ENCODE measurements at regions not wholly inside any gene's neighbourhood (a gene's known extent, or its start where the extent isn't known, plus 50 kb on each side); places are given as distances from the start of the nearest gene placed in this dataset.
"Not testable (repeated sequence)": the region's sequence is repeated elsewhere in the genome, so short reads cannot be mapped to it uniquely, and the experiment has no call there.

DNA sequence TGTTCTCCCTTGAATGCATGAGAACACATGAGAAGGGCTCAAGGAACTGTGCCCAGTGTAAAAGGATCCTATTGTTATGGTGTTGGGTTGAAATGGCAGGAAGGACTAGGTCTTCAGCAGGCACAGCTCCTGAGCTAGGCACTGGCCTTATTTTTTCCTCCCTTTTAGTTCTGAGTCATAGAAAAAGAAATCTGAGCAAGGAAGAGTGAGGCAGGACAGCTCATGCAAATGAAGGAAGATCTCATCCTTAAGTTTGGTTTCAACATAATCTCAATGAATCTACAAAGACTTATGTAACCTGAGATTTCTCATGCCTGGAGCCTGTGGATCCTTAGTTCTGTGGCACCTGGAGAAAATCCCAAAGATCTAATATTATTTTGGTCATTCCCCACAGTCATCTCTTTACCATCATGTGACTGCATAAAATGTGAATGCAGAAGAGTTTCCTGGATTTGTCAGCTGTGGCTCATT, 188.6 kb upstream of the TBL1XR1 start:
- Histone ChIP-seq H3K36me3 (ENCODE audit: insufficient read depth, low read length, poor library complexity, severe bottlenecking) (no peaks in the 10 kb centered on the region), H3K4me3 (ENCODE audit: low read depth, low read length, poor library complexity, severe bottlenecking) (no peak overlapping the region), H3K4me1 (ENCODE audit: insufficient read depth, low read length, poor library complexity, severe bottlenecking) (peaks cover 9% of the 10 kb centered on the region), H3K9me3 (ENCODE audit: low read depth, low read length, poor library complexity, severe bottlenecking) (peaks cover 3% of the 10 kb centered on the region), H3K27me3 (replicated peaks; ENCODE audit: insufficient read depth, low read depth, low read length, poor library complexity) (no peaks in the 10 kb centered on the region), H3K27ac (ENCODE audit: low read depth, low read length, poor library complexity, severe bottlenecking) (no peak overlapping the region)
- TF ChIP-seq, protein P1, sequence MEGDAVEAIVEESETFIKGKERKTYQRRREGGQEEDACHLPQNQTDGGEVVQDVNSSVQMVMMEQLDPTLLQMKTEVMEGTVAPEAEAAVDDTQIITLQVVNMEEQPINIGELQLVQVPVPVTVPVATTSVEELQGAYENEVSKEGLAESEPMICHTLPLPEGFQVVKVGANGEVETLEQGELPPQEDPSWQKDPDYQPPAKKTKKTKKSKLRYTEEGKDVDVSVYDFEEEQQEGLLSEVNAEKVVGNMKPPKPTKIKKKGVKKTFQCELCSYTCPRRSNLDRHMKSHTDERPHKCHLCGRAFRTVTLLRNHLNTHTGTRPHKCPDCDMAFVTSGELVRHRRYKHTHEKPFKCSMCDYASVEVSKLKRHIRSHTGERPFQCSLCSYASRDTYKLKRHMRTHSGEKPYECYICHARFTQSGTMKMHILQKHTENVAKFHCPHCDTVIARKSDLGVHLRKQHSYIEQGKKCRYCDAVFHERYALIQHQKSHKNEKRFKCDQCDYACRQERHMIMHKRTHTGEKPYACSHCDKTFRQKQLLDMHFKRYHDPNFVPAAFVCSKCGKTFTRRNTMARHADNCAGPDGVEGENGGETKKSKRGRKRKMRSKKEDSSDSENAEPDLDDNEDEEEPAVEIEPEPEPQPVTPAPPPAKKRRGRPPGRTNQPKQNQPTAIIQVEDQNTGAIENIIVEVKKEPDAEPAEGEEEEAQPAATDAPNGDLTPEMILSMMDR (conservative IDR thresholded peaks at IDR 0.05; ENCODE audit: low read depth, low read length): no peak
- no peak for TF ChIP-seq EZH2 (IDR thresholded peaks at IDR 0.05; ENCODE audit: borderline replicate concordance, low read depth, low read length, poor library complexity, severe bottlenecking)
- CTCF ChIA-PET: no interaction called here
- intact Hi-C loops (cut with micrococcal nuclease; ENCODE audit: unreplicated experiment): no loop called here
- POLR2A ChIA-PET (ENCODE audit: low non-redundant PET): no interaction called here
- DNase-seq (ENCODE audit: low spot score): peak; percentile 23
- no TSS peak for BruUV-seq (replicated peaks)

DNA sequence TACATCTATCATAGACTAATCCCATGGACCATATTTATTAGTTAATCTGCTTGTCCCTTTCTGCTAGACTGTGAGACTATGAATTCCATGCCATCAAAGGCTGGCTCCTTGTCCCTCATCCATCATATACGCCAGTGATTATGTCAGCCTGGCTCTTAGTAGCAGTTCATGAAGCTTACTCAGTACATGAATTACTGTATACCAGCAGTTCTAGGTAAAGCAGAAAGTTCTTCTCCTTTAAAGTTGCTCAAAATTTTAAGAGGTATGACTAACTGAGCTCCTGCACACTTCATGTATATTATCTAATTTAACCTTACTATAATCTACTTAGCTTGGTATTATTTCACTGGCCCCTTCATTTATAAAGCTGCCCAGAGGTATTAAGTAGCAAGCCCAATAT, 190.9 kb upstream of the TBL1XR1 start:
- ChIA-PET CTCF (no interaction called here), POLR2A (ENCODE audit: low non-redundant PET) (no interaction called here)
- Histone ChIP-seq H3K27ac (ENCODE audit: low read depth, low read length, poor library complexity, severe bottlenecking) (no peak overlapping the region), H3K9me3 (ENCODE audit: low read depth, low read length, poor library complexity, severe bottlenecking) (no peaks in the 10 kb centered on the region), H3K4me3 (ENCODE audit: low read depth, low read length, poor library complexity, severe bottlenecking) (no peak overlapping the region), H3K27me3 (replicated peaks; ENCODE audit: insufficient read depth, low read depth, low read length, poor library complexity) (no peaks in the 10 kb centered on the region), H3K36me3 (ENCODE audit: insufficient read depth, low read length, poor library complexity, severe bottlenecking) (no peaks in the 10 kb centered on the region), H3K4me1 (ENCODE audit: insufficient read depth, low read length, poor library complexity, severe bottlenecking) (peaks cover 9% of the 10 kb centered on the region)
- BruUV-seq (replicated peaks): no TSS peak
- TF ChIP-seq, protein P1 (conservative IDR thresholded peaks at IDR 0.05; ENCODE audit: low read depth, low read length): no peak
- no peak for TF ChIP-seq EZH2 (IDR thresholded peaks at IDR 0.05; ENCODE audit: borderline replicate concordance, low read depth, low read length, poor library complexity, severe bottlenecking)
- intact Hi-C loops (cut with micrococcal nuclease; ENCODE audit: unreplicated experiment): no loop called here
- DNase-seq (ENCODE audit: low spot score): no peak

- POLR2A ChIA-PET (ENCODE audit: low non-redundant PET); BruUV-seq (replicated peaks); intact Hi-C loops (cut with micrococcal nuclease; ENCODE audit: unreplicated experiment); H3K9me3 ChIP-seq (ENCODE audit: low read depth, low read length, poor library complexity, severe bottlenecking); H3K4me1 ChIP-seq (ENCODE audit: insufficient read depth, low read length, poor library complexity, severe bottlenecking); DNase-seq (ENCODE audit: low spot score); H3K27me3 ChIP-seq (replicated peaks; ENCODE audit: insufficient read depth, low read depth, low read length, poor library complexity); H3K4me3 ChIP-seq (ENCODE audit: low read depth, low read length, poor library complexity, severe bottlenecking); H3K27ac ChIP-seq (ENCODE audit: low read depth, low read length, poor library complexity, severe bottlenecking); H3K36me3 ChIP-seq (ENCODE audit: insufficient read depth, low read length, poor library complexity, severe bottlenecking); CTCF ChIA-PET: not testable (repeated sequence)
Measured at GRCh38 chr3:177394231-177395024, 197.1 kb upstream of the TBL1XR1 start.

DNA sequence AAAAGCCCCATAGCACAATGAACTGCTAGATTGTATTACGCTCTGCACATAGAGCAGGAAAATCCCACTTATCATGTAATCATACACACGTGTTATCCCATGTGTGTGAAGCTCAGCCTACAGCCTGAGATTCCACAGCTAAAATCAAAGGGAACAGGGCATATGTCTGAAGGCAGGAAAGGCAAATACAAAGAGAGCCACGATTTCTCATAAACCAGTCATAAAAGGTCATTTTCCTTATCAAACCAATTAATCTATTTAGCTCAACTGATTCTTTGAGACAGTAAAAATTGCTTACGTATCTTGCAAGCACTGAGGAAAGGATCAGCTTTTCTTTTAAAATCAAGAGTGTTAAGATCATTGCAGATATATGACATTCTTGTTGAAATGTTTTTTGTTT, 199.5 kb upstream of the TBL1XR1 start:
- DNase-seq (ENCODE audit: low spot score): no peak
- Histone ChIP-seq H3K4me1 (ENCODE audit: insufficient read depth, low read length, poor library complexity, severe bottlenecking) (peaks cover 4% of the 10 kb centered on the region), H3K9me3 (ENCODE audit: low read depth, low read length, poor library complexity, severe bottlenecking) (no peaks in the 10 kb centered on the region), H3K27ac (ENCODE audit: low read depth, low read length, poor library complexity, severe bottlenecking) (no peak overlapping the region), H3K36me3 (ENCODE audit: insufficient read depth, low read length, poor library complexity, severe bottlenecking) (no peaks in the 10 kb centered on the region), H3K4me3 (ENCODE audit: low read depth, low read length, poor library complexity, severe bottlenecking) (no peak overlapping the region), H3K27me3 (replicated peaks; ENCODE audit: insufficient read depth, low read depth, low read length, poor library complexity) (no peaks in the 10 kb centered on the region)
- ChIA-PET POLR2A (ENCODE audit: low non-redundant PET) (no interaction called here), CTCF (no interaction called here)
- TF ChIP-seq, protein P1 (conservative IDR thresholded peaks at IDR 0.05; ENCODE audit: low read depth, low read length): no peak
- intact Hi-C loops (cut with micrococcal nuclease; ENCODE audit: unreplicated experiment): no loop called here
- no TSS peak for BruUV-seq (replicated peaks)

Measured in A673 (cell line).